Left lung (tissue), 4 donors: ENCODE measurements at regions not wholly inside any gene's neighbourhood (a gene's known extent, or its start where the extent isn't known, plus 50 kb on each side); places are given as distances from the start of the nearest gene placed in this dataset.

Experiments used
- ATAC-seq: fragments of 200-7000 bp; cut with Tn5 transposase; one replicate; pipeline ENCODE4 v1.9.1; 2020; ENCODE audit warnings: moderate library complexity
- DNase-seq, 4 donors: peaks; one replicate each; pipeline ENCODE4 v3.0.0-alpha.2; 2013 to 2020
- H3K27ac ChIP-seq, 2 donors: fragments of 200-600 bp; sonication (generic) in 1 of 2; one replicate each; pipeline versions ENCODE4 v1.5.0 to v1.8.0; 2020 to 2021
- H3K27me3 ChIP-seq, 2 donors: fragments of 200-600 bp; sonication (generic) in 1 of 2; one replicate each; pipeline versions ENCODE4 v1.5.0 to v1.8.0; 2020 to 2021
- H3K36me3 ChIP-seq, 2 donors: fragments of 200-600 bp; sonication (generic) in 1 of 2; one replicate each; pipeline versions ENCODE4 v1.5.0 to v1.8.0; 2020 to 2021
- H3K4me1 ChIP-seq, 2 donors: fragments of 200-600 bp; one replicate each; pipeline ENCODE4 v1.8.0; 2021
- H3K4me3 ChIP-seq, 2 donors: fragments of 200-600 bp; sonication (generic) in 1 of 2; one replicate each; pipeline versions ENCODE4 v1.5.0 to v1.8.0; 2020 to 2021; ENCODE audit warnings: mild to moderate bottlenecking in 1 of 2
- H3K9me3 ChIP-seq, 2 donors: fragments of 200-600 bp; sonication (generic) in 1 of 2; one replicate each; pipeline versions ENCODE4 v1.5.0 to v1.8.0; 2020 to 2021
- intact Hi-C, 2 donors: fragments of 100-400 bp; cut with DNase I; formaldehyde crosslinking; loops; one replicate each; pipeline versions ENCODE4 v1.11.2 to v1.14.2; 2022
- TF ChIP-seq, protein P1 (sequence below), 2 donors: fragments of 200-600 bp; sonication (generic) in 1 of 2; IDR thresholded peaks; one replicate each; pipeline versions ENCODE4 v1.5.0 to v1.8.0; 2021; ENCODE audit warnings: antibody characterized with exemption in 2 of 2
- donor health status: DM: no; HTN: yes; CAD: no.
- donor health status: DM: no; HTN: no; CAD: no.

DNA sequence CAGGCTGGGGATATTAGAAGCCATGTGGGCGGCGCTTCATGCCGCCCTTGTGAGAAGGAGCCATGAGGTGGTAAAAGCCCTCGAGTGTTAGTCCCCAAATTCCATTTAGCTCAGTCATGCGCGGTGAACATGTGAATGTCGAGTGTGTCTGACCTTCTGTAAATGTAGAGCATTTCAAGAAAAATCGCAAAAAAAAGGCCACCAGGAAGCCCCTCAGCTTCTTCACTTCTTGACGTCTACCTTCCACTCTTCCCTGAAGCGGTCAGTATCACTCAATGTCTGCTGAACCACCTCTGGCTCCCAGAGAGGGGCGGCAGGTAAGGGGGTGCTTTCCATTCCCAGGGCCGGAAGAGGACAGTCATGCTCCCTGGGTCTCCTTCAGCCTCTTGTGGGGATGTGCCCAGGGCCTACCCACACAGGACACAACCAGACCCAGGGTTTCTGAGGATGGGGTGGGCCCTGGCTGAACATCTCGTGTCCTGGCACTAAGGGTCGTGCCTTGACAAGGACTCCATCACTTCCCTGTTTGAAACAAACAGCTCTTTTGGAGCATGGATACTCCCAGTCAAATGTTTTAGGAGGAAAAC, 274.9 kb downstream of the FAM43A start:
- Histone ChIP-seq H3K4me3 (no peak overlapping the region), H3K9me3 (no peaks in the 10 kb centered on the region), H3K27ac (no peak overlapping the region), H3K4me1 (no peaks in the 10 kb centered on the region), H3K36me3 (no peaks in the 10 kb centered on the region), H3K27me3 (no peaks in the 10 kb centered on the region)
- intact Hi-C loops = no loop called here
- TF ChIP-seq, protein P1, sequence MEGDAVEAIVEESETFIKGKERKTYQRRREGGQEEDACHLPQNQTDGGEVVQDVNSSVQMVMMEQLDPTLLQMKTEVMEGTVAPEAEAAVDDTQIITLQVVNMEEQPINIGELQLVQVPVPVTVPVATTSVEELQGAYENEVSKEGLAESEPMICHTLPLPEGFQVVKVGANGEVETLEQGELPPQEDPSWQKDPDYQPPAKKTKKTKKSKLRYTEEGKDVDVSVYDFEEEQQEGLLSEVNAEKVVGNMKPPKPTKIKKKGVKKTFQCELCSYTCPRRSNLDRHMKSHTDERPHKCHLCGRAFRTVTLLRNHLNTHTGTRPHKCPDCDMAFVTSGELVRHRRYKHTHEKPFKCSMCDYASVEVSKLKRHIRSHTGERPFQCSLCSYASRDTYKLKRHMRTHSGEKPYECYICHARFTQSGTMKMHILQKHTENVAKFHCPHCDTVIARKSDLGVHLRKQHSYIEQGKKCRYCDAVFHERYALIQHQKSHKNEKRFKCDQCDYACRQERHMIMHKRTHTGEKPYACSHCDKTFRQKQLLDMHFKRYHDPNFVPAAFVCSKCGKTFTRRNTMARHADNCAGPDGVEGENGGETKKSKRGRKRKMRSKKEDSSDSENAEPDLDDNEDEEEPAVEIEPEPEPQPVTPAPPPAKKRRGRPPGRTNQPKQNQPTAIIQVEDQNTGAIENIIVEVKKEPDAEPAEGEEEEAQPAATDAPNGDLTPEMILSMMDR (IDR thresholded peaks at IDR 0.05) = no peak
- DNase-seq (no peak), ATAC-seq (no peak)

DNA sequence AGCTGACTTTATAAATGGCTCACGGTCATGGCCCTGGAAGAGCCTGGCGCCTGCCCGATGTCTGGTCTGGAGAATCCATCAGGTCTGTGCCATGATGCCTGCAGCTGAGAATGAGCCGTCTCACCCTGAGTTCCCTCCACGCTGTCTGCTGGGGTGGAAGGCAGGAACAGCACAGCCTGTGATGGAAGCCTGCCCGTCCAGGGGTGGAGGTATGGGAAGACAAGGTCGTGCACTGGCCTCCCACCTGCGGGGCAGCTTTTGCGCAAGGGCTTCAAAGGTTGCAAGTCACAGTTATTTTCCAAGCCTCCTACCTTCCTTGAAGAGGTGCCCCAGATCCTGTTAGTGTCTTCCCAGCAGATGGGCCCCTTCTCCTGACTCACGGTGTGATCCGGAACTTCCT, 275.5 kb downstream of the FAM43A start:
- TF ChIP-seq, protein P1 (IDR thresholded peaks at IDR 0.05) = no peak
- ATAC-seq (no peak), DNase-seq (no peak)
- Histone ChIP-seq H3K36me3 (no peaks in the 10 kb centered on the region), H3K9me3 (no peaks in the 10 kb centered on the region), H3K27ac (no peak overlapping the region), H3K4me1 (no peaks in the 10 kb centered on the region), H3K27me3 (no peaks in the 10 kb centered on the region), H3K4me3 (no peak overlapping the region)
- intact Hi-C loops = no loop called here

DNA sequence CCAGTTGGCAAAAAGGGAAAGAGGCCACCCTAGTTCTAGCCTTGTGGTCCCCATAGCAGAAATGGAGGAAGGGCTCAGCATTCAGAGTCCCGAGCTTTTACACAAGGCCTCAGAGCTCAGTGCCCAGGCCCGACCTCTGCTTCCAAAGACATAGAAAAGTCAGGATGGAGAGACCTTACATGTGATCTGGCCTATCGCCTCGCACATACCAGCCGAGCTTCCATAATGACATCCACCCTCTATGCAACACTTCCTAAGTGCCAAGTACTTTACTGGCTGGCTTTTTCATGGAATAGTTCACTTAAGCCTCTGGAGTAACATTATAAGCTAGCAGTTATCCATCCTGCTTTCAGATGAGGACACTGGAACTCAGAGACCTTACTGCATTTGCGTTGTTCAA, 275.9 kb downstream of the FAM43A start:
- TF ChIP-seq, protein P1 (IDR thresholded peaks at IDR 0.05) = no peak
- Histone ChIP-seq H3K27ac (no peak overlapping the region), H3K4me1 (no peaks in the 10 kb centered on the region), H3K27me3 (no peaks in the 10 kb centered on the region), H3K9me3 (no peaks in the 10 kb centered on the region), H3K36me3 (no peaks in the 10 kb centered on the region), H3K4me3 (no peak overlapping the region)
- intact Hi-C loops = no loop called here
- DNase-seq (no peak), ATAC-seq (no peak)

DNA sequence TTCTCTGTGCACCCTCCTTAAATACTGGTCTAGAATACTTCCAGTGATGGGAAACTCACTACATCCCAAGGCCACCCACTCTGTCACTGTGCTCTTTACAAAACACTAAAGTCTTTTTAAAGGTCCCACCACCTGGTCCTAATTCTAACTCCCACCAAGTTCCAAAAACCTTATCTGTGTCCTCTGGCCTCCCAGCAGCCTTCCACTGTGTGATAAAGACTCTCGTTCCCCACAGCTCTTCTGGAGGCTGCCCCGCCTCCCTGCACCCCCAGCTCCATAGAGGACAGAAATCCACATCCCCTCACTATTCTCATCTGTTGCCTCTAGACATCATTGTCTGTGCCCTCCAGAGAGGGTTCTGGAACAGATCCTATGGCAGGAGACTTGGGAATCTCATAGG, 276.4 kb downstream of the FAM43A start:
- intact Hi-C loops = no loop called here
- no peak overlapping the region for H3K27ac ChIP-seq
- DNase-seq = no peak
- no peaks in the 10 kb centered on the region for H3K9me3 ChIP-seq
- H3K4me3 ChIP-seq = no peak overlapping the region
- ATAC-seq = no peak
- no peaks in the 10 kb centered on the region for H3K4me1 ChIP-seq
- no peaks in the 10 kb centered on the region for H3K27me3 ChIP-seq
- H3K36me3 ChIP-seq = no peaks in the 10 kb centered on the region
- TF ChIP-seq, protein P1 (IDR thresholded peaks at IDR 0.05) = no peak

DNA sequence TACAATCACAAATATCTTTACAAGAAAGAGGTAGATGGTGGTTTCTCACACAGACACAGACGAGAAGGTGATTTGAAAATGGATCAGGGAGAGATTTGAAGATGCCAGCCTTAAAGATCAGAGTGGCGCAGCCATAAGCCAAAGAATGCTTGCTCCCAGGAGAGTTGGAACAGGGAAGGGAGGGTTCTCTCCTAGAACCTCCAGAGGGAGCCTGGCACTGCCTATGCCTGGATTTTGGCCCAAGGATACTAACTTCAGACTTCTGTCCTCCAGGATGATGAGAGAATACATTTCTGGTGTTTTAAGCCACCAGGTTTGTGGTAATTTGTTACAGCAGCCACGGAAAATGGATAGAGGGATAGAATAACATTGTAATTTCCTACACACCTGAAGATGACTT, 279.1 kb downstream of the FAM43A start:
- intact Hi-C loops = no loop called here
- H3K36me3 ChIP-seq = no peaks in the 10 kb centered on the region
- no peaks in the 10 kb centered on the region for H3K9me3 ChIP-seq
- no peak for DNase-seq
- H3K27me3 ChIP-seq = no peaks in the 10 kb centered on the region
- no peaks in the 10 kb centered on the region for H3K4me1 ChIP-seq
- no peak for ATAC-seq
- TF ChIP-seq, protein P1 (IDR thresholded peaks at IDR 0.05) = no peak
- no peak overlapping the region for H3K4me3 ChIP-seq
- no peak overlapping the region for H3K27ac ChIP-seq
